Left cardiac atrium (tissue), 4 donors: ENCODE measurements at regions not wholly inside any gene's neighbourhood (a gene's known extent, or its start where the extent isn't known, plus 50 kb on each side); places are given as distances from the start of the nearest gene placed in this dataset.

Experiments
- ATAC-seq, 2 donors: fragments of 200-7000 bp; cut with Tn5 transposase; one replicate each; pipeline ENCODE4 v1.9.1; 2020; ENCODE audit warnings: mild to moderate bottlenecking in 2 of 2, moderate library complexity in 2 of 2
- DNase-seq: peaks from one replicate; pipeline ENCODE4 v3.0.0-alpha.2; 2020
- intact Hi-C, 2 donors: fragments of 100-400 bp; cut with DNase I; formaldehyde crosslinking; loops; one replicate each; pipeline versions ENCODE4 v1.14.1 to v1.15.1; 2022 to 2023
- donor health status: DM: no; HTN: yes; CAD: no.
- donor health status: DM: no; HTN: yes; CAD: no; lungs with severe emphysema.
- donor health status: DM: yes; HTN: yes; CAD: no.
- donor health status: Dilated cardiomyopathy.

DNA sequence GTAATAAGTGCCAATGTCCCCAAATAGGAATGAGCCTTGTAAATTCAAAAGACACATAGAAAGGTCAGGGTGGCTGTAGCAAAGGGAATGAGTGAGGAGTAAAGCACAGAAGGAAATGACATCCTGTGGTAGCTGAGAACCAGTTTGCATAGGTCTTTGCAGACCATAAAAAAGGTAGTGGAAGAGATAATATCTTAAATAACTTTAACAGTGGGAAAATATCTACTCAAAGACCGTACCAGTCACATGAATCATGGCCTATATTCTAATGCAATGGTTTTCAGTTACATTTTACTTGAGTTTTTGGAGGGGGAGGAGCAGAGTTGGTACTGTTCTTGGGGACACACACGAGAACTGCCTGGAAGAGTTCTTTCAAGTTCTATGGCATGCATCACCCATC lies 297.3 kb upstream of the ADAMTS9 start:
- DNase-seq (no peak), ATAC-seq (no peak)
- intact Hi-C loops = no loop called here

DNA sequence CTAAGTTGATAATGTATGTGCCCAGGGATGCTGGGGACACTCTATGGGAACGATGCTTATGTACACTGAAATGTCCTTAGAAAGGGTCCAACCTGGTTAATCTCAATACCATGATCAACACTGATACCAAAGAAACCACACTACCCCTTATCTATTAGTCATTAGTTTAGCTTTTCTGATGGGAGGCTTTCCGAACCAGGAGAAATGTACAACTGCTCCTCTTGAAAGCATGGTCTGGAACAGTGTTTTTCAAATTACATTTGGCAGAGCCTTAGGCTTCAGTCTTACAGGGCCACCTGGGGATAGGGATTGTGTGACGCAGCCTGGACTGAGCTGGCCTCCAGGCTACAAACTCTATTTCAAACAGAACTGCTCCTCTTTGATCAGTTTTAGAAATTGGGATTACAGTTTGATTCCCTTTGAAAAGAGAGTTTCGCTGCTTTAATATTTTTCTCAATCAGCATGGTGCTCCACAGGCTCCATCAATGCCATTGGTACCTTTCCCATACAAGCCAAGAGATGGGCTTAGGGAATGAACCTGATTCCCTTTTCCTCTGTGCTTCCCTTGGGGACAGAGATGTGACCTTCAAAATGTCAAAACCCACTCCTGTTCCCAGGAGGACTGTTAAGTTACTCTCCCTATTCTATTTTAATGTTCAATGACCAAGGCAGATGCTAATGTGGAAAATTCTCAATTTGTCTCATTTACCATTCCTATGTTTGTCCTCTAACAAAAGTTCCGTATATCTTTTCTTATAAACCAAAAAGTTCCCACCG lies 296.0 kb upstream of the ADAMTS9 start:
- intact Hi-C loops = no loop called here
- DNase-seq (no peak), ATAC-seq (peak; percentile 38 to 84)

DNA sequence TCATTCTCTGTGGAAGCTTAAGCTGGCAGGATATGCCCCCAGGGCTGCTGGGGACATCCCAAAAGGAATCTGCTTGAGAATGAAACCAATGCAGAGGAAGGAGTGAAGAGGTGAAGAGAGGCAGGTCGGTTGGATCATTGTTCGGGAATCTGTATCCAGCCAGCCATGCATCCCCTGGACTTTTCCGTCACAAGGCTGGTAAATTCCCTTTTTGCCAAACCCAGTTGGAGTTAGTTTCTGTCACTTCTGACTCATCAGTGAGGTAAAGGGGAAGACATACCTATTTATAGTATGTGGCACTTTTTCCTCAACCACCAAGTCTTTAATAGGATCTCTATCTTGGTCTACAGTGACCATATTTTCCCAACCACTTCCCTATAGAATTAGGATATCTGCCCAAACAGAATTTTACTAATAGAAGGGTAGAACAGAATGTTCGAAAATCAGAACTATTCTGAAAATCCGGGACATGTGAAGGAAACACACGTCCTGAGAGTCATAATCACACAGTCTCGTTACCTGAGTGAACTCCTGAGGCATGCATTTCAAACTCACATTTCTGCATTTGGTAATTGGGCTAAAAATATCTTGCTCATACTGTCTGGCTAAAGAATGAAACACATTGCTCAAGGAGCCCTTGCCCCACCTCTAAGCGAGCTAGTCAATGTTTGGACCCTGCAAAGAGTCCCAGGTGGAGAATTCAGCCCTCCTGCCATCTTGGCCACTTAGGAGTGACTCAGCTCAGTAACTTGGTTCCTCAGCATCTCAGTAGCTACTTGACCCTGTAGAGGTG lies 289.7 kb upstream of the ADAMTS9 start:
- ATAC-seq (no peak), DNase-seq (no peak)
- intact Hi-C loops = no loop called here

DNA sequence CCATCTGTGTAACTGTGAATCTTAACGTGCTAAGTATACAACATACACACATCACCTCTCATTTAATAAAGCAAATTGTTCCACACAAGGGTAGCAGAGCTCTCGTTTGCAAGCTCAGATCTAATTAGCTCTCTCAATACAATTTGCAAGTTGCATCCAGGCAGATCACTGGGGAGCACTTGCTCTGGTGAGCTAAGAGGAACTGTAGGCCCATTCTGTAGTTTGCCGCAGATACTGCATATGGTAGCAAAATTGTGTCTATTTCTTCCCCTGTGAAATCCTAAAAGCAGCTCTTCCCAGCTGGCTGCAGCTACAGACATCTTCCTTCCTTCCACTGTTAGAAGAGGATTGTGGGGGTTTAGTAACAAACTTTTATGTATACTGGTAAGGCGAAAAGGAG lies 288.7 kb upstream of the ADAMTS9 start:
- ATAC-seq (no peak), DNase-seq (no peak)
- intact Hi-C loops = no loop called here

DNA sequence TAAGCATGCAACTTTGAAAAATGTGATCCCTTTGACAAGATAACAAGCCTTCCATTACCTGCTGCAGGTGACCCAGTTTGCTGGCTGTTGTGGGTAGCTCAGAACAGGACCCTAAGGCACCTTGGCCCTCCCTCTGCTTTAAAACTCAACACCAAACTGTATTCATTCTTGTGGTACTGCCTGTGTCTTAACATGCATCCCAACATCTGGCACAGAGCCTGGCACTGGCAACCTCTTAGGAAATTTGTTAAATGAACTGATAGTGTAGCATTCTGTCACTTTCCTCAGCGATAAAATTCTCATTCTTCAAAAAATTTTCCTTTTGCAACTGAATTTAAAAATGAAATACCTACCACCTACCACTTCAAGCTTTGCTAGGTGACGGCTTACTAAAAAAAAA lies 287.3 kb upstream of the ADAMTS9 start:
- DNase-seq (peak; percentile 60), ATAC-seq (no peak)
- intact Hi-C loops = no loop called here

DNA sequence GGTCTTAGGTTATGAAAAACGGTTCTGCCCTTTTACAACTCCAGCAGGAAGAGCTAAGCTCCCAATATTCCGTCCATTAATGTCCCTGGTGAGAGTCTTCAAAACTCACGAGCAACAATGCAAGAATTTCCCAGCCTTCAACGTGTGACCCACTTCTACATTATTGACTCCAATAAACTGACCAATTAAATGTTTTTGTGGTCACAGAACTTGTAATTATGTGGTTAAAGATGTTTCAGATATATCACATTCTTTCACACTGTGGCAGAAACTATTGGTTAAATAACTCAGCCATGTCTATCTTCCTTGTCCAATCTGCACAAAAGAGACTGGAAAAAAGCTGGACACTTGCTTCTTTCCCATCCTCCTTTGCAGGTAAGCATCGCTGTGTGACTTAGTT lies 286.6 kb upstream of the ADAMTS9 start:
- ATAC-seq (no peak), DNase-seq (no peak)
- intact Hi-C loops = no loop called here

DNA sequence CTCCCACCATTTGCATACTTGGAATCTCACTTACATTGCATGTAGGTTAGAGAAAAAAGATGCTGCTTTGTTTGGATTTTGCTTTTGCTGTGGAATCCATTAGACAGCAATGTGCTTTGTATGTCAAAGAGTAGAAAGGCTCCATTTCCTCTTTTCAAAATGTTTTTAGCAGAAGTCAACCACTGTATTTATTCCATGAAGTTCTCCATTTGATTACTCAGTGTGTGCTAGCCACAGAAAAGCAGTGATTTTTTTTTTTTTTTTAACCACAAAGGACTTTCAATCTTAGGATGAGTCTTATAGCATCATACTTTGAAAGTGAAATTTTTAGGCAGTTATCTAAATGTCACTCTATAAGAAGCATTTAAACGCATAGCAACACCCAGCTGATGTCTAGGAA lies 285.0 kb upstream of the ADAMTS9 start:
- no peak for ATAC-seq
- intact Hi-C loops = no loop called here
- DNase-seq = no peak

DNA sequence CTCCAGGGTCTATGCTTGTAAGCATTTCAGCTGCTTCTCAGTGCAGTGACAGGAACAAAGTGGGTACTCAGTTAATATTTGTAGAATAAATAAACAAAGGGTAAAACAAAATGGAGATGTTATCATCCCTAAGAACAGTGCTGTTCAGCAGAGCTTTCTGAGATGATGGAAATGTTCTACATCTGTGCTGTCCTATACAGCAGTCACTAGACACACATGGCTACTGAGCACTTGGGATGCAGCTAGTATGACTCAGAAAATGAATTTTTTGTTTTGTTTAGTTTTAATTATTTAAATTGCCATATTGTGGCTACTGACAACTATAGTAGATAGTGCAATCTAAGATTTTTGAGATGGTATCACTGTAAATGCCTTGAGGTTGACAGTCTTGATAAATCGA lies 283.8 kb upstream of the ADAMTS9 start:
- DNase-seq (no peak), ATAC-seq (no peak)
- intact Hi-C loops = no loop called here

DNA sequence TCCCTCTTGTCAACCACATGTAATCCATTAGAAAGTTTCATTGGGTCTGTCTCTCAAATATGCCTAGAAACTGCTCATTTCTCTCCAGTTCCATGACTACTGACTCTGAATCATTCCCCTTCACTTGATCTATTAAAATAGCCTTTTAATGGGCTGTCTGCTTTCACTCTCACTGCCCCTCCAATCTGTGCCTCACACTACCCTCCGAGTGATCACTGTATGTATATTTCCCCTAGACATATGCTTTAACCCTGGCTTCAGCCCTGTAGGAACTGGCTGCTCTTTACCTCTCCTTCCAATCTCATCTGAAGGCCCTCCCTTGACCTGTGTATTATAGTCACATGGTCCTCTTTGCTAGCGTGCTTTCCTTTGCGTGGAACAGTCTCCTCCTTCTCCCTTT lies 282.8 kb upstream of the ADAMTS9 start:
- no peak for DNase-seq
- ATAC-seq = no peak
- intact Hi-C loops = no loop called here

DNA sequence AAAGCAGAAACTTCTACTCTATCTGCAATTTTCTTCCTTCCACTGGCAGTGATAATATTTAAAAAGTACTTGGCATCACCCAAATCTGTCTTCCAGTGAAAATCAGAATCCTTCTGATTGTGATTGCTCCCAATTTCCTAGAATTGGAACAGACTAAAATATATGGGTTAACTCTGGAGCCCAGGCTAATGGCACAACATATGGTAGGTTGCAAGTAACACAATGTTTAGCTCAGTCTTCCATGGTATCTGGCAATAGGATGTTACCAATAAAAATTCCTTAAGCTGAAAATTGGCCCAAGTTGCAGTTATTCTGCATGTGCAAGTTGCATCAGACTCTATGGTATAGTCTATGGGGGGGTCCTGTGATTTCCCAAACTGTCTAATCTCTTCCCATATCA lies 273.5 kb upstream of the ADAMTS9 start:
- ATAC-seq = no peak
- no peak for DNase-seq
- intact Hi-C loops = no loop called here

DNA sequence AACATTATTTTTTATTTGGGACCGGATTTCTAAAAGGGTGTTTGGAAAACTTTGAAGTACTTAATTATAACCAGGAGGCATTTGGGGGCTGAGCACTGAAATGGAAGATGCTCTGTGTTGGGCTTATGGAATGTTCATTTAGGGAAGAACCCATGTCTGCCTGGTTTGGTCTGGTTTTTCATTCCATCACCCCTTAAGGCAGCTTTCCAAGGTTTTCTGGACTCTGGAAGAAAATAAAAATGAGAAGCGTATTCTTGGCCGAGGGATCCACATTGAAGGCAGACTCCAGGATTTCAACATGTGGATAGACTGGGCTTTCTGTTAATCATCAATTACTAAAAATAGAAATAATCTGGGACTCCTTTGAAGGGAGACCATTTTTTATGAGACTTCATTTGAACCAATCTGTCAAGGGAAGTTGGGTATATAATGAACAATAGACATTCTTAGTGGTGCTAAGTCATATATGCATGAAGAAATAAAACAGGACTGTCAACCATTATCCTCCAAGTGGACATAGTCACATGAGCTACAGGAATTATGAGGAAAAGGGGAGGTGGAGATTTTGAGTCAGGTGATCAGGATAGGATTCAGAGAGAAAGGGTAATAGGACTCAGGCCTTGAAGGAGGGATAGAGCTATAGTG lies 270.5 kb upstream of the ADAMTS9 start:
- intact Hi-C loops = no loop called here
- DNase-seq = no peak
- peak in 1 of 2 donors; percentile 38 for ATAC-seq

DNA sequence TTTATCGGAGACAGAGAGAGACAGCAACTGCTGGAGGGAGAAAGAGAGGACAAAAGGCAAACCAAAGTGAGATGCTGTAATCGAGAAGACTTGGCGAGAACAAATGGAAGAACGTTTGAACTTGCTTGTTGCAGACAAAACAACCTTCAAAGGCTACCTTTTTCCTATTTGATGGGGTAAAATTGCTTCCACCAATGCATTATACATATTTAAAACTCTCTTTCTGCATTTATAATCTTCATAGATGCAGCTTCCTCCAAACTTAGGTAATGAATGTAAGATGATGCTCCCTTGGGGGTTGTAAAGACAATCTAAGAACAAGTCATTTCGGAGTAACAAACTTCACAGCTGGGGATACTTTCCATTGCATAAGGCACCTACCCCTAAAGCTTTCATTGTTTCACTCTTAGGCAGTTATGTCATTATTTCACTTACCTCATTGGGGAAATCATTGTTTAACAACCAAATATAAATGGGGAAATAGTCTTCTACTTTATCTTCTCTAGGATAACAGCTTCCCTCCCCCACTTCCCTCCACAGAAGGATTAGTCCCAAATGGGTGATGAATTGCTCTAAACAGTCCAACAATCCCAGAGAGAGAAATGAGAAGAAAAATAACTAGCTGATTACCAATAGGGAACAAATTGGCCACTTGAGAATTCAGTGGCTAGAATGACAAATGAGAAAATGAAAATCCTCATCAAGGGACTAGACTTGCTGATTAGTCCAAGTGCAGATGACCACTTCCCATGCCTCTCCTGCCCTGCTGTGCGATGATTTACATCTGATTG lies 269.8 kb upstream of the ADAMTS9 start:
- no peak for ATAC-seq
- intact Hi-C loops = no loop called here
- no peak for DNase-seq

DNA sequence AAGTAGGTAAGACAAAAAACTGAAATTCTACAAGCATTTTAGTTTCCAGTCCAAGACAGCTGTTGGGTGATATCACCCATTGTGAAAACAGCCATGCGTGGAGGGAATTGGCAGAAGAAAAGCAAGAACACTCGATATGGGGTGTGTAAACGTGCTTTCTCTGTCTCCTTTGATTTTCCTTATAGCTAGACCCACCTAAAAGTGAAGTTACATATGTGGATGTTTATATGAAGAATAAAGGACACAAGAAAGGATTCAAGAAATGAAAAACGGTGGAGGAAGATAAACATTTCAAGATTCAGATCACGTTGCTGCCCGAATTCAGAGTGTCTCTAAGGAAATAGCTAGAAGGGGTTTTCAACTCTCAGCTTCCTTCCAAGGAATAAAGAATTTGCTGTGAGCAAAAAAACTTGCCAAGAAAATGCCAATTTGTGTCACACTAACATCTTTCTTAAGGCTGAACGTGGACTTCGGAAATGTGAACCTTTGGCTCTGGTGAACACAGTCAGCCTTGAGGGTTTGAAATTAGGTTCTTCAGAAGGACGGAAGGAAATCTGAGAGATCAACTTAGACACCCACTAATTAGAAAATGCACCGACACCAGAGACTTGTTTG lies 269.0 kb upstream of the ADAMTS9 start:
- DNase-seq (no peak), ATAC-seq (no peak)
- intact Hi-C loops = no loop called here

DNA sequence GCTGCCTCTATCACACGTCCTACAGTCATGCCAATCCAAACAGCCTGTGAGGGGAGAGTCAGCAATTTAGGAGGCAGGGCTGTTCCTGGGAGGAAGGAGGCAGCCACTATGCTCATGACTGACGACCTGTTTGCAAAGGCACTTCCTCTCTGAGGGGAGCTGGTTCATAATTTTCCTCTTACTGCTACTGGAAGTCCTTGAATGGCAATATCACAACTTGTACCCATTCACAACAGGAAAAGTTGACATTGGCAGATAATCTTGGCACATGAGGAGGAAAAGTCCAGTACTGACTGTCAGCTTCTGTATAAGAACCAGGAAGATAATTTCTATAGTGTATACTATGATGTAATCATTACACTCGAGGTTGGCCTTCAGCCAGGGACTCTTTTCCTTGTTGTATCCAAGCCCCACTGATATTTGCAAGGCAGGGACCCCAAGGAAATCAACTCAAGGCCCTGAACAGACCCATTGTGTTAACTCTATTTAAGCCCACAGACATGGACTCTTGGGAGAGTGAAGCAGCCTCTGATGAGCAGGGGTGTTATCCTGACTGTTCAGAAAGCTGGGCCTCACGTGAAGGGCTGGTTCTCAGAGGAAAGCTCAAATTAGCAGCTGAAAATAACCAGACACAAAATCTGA lies 267.3 kb upstream of the ADAMTS9 start:
- ATAC-seq = peak; percentile 34 to 86
- intact Hi-C loops = no loop called here
- peak; percentile 51 for DNase-seq

DNA sequence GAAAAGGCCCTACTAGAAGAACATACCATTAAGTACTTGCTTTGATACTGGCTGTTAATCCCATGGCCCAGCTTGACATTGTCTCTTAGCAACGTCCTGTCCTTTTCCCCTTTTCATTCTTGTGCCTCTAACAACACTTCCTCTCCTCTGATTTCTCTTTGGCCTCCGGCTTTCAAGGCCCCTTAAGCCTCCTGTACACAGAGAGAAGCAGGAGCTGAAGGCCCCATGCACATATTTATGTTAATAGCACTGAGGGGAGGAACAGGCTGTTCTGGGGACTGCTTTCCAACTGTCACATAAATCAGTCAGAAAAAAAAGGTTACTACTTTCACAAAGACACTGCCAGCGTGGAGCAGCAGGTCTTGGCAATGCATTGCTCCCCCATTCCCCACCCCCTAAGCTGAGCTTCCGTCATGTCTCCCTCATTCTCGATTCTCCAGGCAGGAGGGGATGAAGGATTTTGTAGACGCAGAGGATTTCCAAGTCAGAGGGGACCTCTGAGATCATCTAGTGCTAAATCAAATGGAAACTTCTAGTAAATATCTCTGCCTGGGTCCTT lies 257.4 kb upstream of the ADAMTS9 start:
- DNase-seq (no peak), ATAC-seq (peak; percentile 49 to 53)

DNA sequence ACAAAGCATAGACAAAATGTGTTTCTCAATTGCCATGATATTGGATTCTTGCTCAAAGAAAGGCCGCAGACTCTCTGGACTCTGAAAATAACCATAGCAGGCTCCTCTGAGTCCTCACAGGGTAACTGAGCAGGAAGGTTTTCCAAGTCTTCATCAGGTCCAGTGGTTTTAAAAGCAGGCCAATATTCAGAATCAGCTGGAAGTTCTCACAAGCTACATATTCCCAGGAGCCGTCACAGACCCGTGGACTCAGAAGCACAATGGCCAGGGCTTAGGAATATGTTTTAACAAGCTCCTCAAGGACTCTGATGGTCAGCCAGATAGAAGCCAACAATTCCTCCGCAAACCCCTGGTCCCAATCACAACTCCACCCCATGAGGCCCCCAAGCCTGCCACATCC lies 256.1 kb upstream of the ADAMTS9 start:
- intact Hi-C loops = no loop called here
- ATAC-seq (peak; percentile 42 to 59), DNase-seq (no peak)

More for the DNA sequence above, 257.4 kb upstream of the ADAMTS9 start:
- intact Hi-C loops = no loop called here

DNA sequence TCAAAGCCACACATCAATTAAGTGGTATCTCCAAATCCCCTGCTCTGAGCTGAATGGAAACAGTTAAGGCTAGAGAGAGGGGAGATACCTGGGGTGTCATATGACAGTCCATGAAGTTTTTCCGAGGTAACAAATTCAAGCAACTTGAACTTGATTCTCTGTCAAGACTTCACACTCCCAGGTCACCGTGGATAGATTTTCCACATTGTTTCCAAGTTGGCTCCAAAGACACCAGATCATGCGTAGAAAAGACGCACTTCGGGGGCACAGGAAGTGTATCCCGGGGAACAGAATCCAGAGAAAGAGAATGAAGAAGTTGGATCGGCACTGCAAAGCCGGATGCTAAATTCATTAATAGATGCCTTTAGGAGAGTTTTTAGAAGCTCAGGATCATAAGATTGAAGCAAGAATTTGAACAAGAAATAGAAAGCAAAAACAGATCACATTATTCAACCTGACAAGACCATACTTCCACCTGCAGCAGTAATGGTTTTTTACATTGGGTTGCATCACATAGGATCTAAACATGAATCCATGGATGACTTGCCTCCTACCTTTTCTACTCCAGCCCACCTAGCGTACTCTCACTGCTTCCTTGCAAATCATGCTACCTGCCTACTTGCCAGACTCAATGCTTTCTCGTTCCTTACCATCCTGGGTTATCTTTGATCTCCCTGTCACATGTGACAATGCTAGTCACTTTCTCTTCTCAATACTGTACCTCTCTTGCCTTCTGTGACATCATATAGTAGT lies 253.0 kb upstream of the ADAMTS9 start:
- DNase-seq (no peak), ATAC-seq (no peak)
- intact Hi-C loops = no loop called here
